ENCODE measurements at regions not wholly inside any gene's neighbourhood (a gene's known extent, or its start where the extent isn't known, plus 50 kb on each side); places are given as distances from the start of the nearest gene placed in this dataset.

DNA sequence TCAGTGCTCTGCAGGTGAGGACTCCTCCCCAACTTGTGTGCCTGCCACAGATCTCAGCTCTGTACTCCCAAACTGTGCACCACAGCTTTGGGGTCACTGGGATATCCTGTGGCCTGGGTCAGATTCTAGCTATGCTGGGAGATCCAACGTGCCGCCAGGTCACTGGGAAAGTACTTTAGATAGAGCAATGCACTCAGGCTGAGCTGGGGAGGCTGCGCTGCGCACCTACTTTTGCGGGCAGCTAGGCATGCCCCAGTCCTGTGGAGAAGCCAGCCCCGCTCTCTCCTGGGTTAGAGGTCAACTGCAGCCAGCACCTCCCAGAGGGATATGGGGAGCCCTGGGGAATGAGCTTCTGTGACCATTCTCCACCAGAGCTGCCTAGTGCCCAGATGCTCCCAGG is 552.1 kb upstream of the CDH9 start:
- TF ChIP-seq CTCF (conservative IDR thresholded peaks at IDR 0.05; ENCODE audit: low read depth, low read length) = no peak
- Histone ChIP-seq H3K4me3 (IDR thresholded peaks at IDR 0.05; ENCODE audit: insufficient read depth, low read depth, low read length) (no peak overlapping the region), H3K4me2 (no peak overlapping the region), H3K27ac (no peak overlapping the region), H3K4me1 (ENCODE audit: low read depth, poor library complexity, severe bottlenecking) (no peaks in the 10 kb centered on the region), H4K20me1 (ENCODE audit: insufficient read depth) (no peaks in the 10 kb centered on the region), H3K36me3 (ENCODE audit: insufficient read depth) (no peaks in the 10 kb centered on the region), H2AFZ (ENCODE audit: low read depth) (no peak overlapping the region), H3K27me3 (ENCODE audit: insufficient read depth, low read depth) (no peaks in the 10 kb centered on the region), H3K9ac (no peak overlapping the region), H3K79me2 (ENCODE audit: insufficient read depth, low read depth) (no peaks in the 10 kb centered on the region)

- Histone ChIP-seq H3K36me3 (ENCODE audit: insufficient read depth) (no peaks in the 10 kb centered on the region), H3K4me2 (no peak overlapping the region), H3K4me1 (ENCODE audit: low read depth, poor library complexity, severe bottlenecking) (peaks cover 9% of the 10 kb centered on the region), H4K20me1 (ENCODE audit: insufficient read depth) (no peaks in the 10 kb centered on the region), H3K4me3 (IDR thresholded peaks at IDR 0.05; ENCODE audit: insufficient read depth, low read depth, low read length) (no peak overlapping the region), H3K27me3 (ENCODE audit: insufficient read depth, low read depth) (no peaks in the 10 kb centered on the region), H3K79me2 (ENCODE audit: insufficient read depth, low read depth) (no peaks in the 10 kb centered on the region), H3K27ac (no peak overlapping the region), H3K9ac (no peak overlapping the region), H2AFZ (ENCODE audit: low read depth) (no peak overlapping the region)
- TF ChIP-seq CTCF (conservative IDR thresholded peaks at IDR 0.05; ENCODE audit: low read depth, low read length) = no peak
These were observed 539.9 kb upstream of the CDH9 start for GRCh38 chr5:27578279-27578678.

DNA sequence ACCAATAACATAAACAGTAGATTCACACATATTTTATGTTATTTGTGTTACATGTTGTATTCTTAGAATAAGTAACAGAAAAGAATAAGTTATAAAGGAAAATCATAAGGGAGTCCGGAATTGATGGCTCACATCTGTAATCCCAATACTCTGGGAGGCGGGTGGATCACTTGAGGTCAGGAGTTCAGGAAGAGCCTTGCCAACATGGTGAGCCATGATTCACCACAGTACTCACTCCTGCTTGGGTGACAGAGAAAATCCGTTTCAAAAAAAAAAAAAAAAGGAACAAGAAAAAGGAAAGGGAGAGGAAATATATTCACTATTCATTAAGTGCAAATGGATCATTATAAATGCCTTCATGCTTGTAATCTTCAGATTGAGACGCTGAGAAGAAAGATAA is 533.3 kb upstream of the CDH9 start:
- Histone ChIP-seq H3K4me2 (no peak overlapping the region), H3K27me3 (ENCODE audit: insufficient read depth, low read depth) (no peaks in the 10 kb centered on the region), H2AFZ (ENCODE audit: low read depth) (no peak overlapping the region), H3K9ac (no peak overlapping the region), H4K20me1 (ENCODE audit: insufficient read depth) (no peaks in the 10 kb centered on the region), H3K4me3 (IDR thresholded peaks at IDR 0.05; ENCODE audit: insufficient read depth, low read depth, low read length) (no peak overlapping the region), H3K79me2 (ENCODE audit: insufficient read depth, low read depth) (no peaks in the 10 kb centered on the region), H3K27ac (no peak overlapping the region), H3K4me1 (ENCODE audit: low read depth, poor library complexity, severe bottlenecking) (peaks cover 12% of the 10 kb centered on the region), H3K36me3 (ENCODE audit: insufficient read depth) (no peaks in the 10 kb centered on the region)
- TF ChIP-seq CTCF (conservative IDR thresholded peaks at IDR 0.05; ENCODE audit: low read depth, low read length) = no peak

- TF ChIP-seq CTCF (conservative IDR thresholded peaks at IDR 0.05; ENCODE audit: low read depth, low read length) = no peak
- no peak overlapping the region for H3K4me2 ChIP-seq
- H3K27ac ChIP-seq = no peak overlapping the region
- no peaks in the 10 kb centered on the region for H3K79me2 ChIP-seq (ENCODE audit: insufficient read depth, low read depth)
- H4K20me1 ChIP-seq (ENCODE audit: insufficient read depth) = no peaks in the 10 kb centered on the region
- H3K36me3 ChIP-seq (ENCODE audit: insufficient read depth) = no peaks in the 10 kb centered on the region
- H3K4me3 ChIP-seq (IDR thresholded peaks at IDR 0.05; ENCODE audit: insufficient read depth, low read depth, low read length) = no peak overlapping the region
- peaks cover 9% of the 10 kb centered on the region for H3K4me1 ChIP-seq (ENCODE audit: low read depth, poor library complexity, severe bottlenecking)
- no peaks in the 10 kb centered on the region for H3K27me3 ChIP-seq (ENCODE audit: insufficient read depth, low read depth)
- H3K9ac ChIP-seq = no peak overlapping the region
- no peak overlapping the region for H2AFZ ChIP-seq (ENCODE audit: low read depth)
These were observed 530.4 kb upstream of the CDH9 start for GRCh38 chr5:27568811-27569210.

DNA sequence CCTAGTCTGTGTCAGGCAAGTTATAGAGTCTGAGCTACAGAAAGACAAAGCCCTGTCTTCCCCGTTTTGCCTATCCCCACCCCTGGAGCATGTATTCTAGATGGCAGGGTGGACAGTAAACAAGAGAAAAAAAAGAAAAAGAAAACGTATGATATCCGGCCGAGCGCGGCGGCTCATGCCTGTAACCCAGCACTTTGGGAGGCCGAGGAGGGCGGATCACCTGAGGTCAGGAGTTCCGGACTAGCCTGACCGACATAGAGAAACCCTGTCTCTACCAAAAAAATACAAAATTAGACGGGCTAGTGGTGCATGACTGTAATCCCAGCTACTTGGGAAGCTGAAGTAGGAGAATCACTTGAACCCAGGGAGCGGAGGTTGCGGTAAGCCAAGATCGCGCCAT is 523.0 kb upstream of the CDH9 start:
- Histone ChIP-seq H3K79me2 (ENCODE audit: insufficient read depth, low read depth) (no peaks in the 10 kb centered on the region), H3K4me1 (ENCODE audit: low read depth, poor library complexity, severe bottlenecking) (no peaks in the 10 kb centered on the region), H2AFZ (ENCODE audit: low read depth) (no peak overlapping the region), H3K4me2 (no peak overlapping the region), H4K20me1 (ENCODE audit: insufficient read depth) (no peaks in the 10 kb centered on the region), H3K9ac (no peak overlapping the region), H3K4me3 (IDR thresholded peaks at IDR 0.05; ENCODE audit: insufficient read depth, low read depth, low read length) (no peak overlapping the region), H3K27me3 (ENCODE audit: insufficient read depth, low read depth) (no peaks in the 10 kb centered on the region), H3K27ac (no peak overlapping the region), H3K36me3 (ENCODE audit: insufficient read depth) (no peaks in the 10 kb centered on the region)
- no peak for TF ChIP-seq CTCF (conservative IDR thresholded peaks at IDR 0.05; ENCODE audit: low read depth, low read length)
